Spinal cord (tissue), 9 donors: ENCODE measurements at regions not wholly inside any gene's neighbourhood (a gene's known extent, or its start where the extent isn't known, plus 50 kb on each side); places are given as distances from the start of the nearest gene placed in this dataset.
"Not testable (repeated sequence)": the region's sequence is repeated elsewhere in the genome, so short reads cannot be mapped to it uniquely, and the experiment has no call there.

Experiments used
- DNase-seq, 6 donors: peaks; one replicate each; pipeline versions ENCODE4 v3.0.0 to v3.0.0-alpha.2; 2013 to 2015; ENCODE audit warnings: low spot score in 6 of 6, low read depth in 4 of 6
- H3K27ac ChIP-seq: one replicate; pipeline ENCODE4 v1.5.1; 2013; ENCODE audit warnings: low read depth, low read length, control low read depth
- H3K27me3 ChIP-seq: one replicate; pipeline ENCODE4 v1.6.1; 2013; ENCODE audit warnings: low read length; ENCODE audit not compliant: control insufficient read depth, insufficient read depth
- H3K36me3 ChIP-seq: one replicate; pipeline ENCODE4 v1.6.1; 2013; ENCODE audit warnings: low read length; ENCODE audit not compliant: control insufficient read depth, insufficient read depth
- H3K4me1 ChIP-seq: one replicate; pipeline ENCODE4 v1.6.1; 2013; ENCODE audit warnings: low read length; ENCODE audit not compliant: control insufficient read depth, insufficient read depth
- H3K4me3 ChIP-seq: one replicate; pipeline ENCODE4 v1.5.1; 2013; ENCODE audit warnings: low read depth, low read length, control low read depth
- H3K9me3 ChIP-seq: one replicate; pipeline ENCODE4 v1.6.1; 2013; ENCODE audit warnings: low read length; ENCODE audit not compliant: control insufficient read depth, insufficient read depth
- WGBS: methylation state at CpG from one replicate; pipeline ENCODE4 v1.1.5; 2013; ENCODE audit warnings: missing lambda C conversion rate; ENCODE audit not compliant: insufficient coverage; 5-methylcytosine and 5-hydroxymethylcytosine counted together
- donor health status: healthy.

DNA sequence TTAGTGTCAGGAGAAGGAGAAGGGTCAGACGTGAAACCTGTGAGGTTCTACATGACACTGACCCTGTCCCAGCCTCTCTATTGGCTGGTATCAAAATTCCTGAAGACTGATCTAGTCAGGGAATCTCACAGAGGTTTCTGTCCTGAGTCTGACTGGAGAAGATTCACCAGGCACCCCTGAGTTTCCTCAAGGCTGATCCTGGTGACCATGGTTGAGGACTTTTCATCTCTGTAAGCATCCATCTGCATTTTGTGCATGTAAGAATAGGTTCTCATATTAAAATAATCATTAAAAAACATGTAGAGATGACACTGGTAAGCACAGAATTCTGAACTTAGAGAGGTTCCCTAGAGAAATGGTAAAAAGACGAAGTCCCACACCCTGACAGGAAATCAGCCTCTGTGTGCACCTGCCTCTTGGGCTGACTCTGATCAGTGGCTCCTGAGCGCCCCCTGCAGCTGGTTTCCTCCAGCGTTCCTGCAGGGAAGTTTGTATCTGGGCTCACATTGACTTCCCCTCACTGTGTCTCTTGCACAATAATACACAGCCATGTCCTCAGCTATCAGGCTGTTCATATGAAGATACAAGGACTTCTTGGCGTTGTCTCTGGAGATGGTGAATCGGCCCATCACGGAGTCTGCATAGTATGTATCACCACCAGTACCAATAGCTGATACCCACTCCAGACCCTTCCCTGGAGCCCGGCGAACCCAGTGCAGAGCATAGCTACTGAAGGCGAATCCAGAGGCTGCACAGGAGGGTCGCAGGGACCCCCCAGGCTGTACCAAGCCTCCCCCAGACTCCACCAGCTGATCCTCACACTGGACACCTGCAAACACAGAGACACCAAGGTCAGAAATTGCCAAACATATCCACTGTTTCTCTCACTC lies 991.9 kb downstream of the TMEM121 start:
- Histone ChIP-seq H3K4me3 (no peak overlapping the region), H3K4me1 (no peaks in the 10 kb centered on the region), H3K9me3 (peaks cover 1% of the 10 kb centered on the region), H3K27ac (no peak overlapping the region), H3K36me3 (no peaks in the 10 kb centered on the region), H3K27me3 (no peaks in the 10 kb centered on the region)
- 50% methylated on average over 11 of the region's 11 CpGs for WGBS
- no peak for DNase-seq

DNA sequence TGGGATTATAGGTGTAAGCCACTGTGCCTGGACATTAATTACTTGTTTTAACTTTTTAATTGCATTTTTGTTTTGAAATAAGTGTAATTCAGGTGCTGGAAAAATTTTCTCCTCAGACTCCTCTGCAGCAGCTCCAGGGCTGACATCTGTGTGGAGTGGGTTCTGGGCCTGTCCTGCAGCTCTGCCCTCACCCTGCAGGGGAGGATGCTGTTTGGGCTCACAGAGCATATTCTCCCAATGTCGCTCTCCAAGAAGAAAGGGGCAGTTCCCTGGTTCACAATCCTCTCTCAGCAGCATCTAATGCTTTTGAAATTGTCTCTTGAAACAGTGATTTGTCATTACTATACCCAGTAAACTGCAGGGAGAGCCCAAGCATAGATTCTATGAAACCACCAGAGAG lies 995.7 kb downstream of the TMEM121 start:
- H3K27ac ChIP-seq, DNase-seq, H3K4me1 ChIP-seq, H3K4me3 ChIP-seq, H3K9me3 ChIP-seq, H3K27me3 ChIP-seq, H3K36me3 ChIP-seq: not testable (repeated sequence)
- WGBS = 40% methylated on average over 1 of the region's 1 CpG

DNA sequence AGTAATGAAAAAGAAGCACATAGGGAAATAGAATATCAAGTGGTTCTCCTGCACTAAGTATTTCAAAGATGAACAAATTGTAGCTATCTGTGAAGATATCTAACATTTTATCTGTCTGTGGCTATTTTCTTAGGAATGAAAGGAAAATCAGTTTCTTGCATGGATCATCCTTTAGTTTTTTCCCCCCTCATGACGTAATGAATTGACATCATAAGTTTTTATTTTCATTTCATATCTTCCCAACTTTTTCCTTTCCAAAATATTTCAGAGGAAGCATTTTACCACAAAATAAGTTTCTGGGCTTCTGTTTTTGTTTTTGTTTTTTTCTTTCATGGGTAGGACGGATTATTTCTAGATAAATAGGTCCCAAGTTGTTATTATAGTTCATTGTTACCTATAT lies 996.6 kb downstream of the TMEM121 start:
- peaks cover 5% of the 10 kb centered on the region for H3K9me3 ChIP-seq
- no peaks in the 10 kb centered on the region for H3K27me3 ChIP-seq

DNA sequence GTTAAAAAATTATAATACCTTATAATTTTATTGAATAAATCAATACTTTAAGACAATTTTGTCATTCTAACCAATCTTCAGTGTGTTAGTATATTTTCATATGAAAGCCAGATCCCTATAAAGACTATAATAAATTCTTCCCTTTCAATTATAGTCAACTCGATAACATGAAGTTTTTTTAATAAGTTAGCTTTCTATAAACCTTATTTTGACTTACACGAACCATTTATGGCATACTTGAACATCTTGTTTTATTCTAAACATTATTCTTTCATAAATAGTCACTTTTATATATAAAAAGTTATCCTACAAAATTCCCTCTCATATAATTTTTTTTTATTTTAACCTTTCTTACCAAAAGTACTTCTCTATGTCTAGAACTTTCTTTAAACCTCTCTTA lies 1002.3 kb downstream of the TMEM121 start:
- H3K27me3 ChIP-seq = no peaks in the 10 kb centered on the region
- H3K4me3 ChIP-seq = no peak overlapping the region
- peaks cover 7% of the 10 kb centered on the region for H3K9me3 ChIP-seq
- no peak for DNase-seq
- no peaks in the 10 kb centered on the region for H3K4me1 ChIP-seq
- WGBS = no CpG with 5 or more reads among the region's 2 CpGs
- H3K36me3 ChIP-seq = no peaks in the 10 kb centered on the region
- no peak overlapping the region for H3K27ac ChIP-seq

More for the DNA sequence above, 996.6 kb downstream of the TMEM121 start:
- H3K4me1 ChIP-seq = no peaks in the 10 kb centered on the region
- H3K27ac ChIP-seq = no peak overlapping the region
- no peak overlapping the region for H3K4me3 ChIP-seq
- no peak for DNase-seq
- H3K36me3 ChIP-seq = no peaks in the 10 kb centered on the region
- WGBS = no CpG with 5 or more reads among the region's 2 CpGs

DNA sequence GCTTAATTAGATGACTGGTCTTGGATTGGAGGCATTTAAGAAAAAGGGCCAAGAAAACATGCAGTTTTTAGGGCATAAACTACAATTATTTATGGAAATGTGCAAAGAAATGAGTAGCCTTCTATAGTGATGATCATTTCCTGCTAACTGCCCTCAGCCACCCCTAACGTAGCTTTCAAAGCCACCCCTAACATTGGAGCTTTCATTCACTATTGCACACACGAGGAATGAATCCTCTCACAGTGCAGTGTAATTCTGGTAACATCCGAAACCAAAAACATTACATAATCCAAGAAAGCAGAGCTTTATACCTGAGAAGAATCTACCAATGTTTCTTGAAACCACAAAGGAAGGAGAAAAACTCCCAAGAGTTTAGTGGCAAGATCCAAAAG lies 1003.6 kb downstream of the TMEM121 start:
- 71% methylated on average over 2 of the region's 3 CpGs for WGBS
- H3K4me1 ChIP-seq = no peaks in the 10 kb centered on the region
- H3K4me3 ChIP-seq = no peak overlapping the region
- no peaks in the 10 kb centered on the region for H3K27me3 ChIP-seq
- no peaks in the 10 kb centered on the region for H3K36me3 ChIP-seq
- H3K27ac ChIP-seq = no peak overlapping the region
- H3K9me3 ChIP-seq = peaks cover 3% of the 10 kb centered on the region
- DNase-seq = no peak

DNA sequence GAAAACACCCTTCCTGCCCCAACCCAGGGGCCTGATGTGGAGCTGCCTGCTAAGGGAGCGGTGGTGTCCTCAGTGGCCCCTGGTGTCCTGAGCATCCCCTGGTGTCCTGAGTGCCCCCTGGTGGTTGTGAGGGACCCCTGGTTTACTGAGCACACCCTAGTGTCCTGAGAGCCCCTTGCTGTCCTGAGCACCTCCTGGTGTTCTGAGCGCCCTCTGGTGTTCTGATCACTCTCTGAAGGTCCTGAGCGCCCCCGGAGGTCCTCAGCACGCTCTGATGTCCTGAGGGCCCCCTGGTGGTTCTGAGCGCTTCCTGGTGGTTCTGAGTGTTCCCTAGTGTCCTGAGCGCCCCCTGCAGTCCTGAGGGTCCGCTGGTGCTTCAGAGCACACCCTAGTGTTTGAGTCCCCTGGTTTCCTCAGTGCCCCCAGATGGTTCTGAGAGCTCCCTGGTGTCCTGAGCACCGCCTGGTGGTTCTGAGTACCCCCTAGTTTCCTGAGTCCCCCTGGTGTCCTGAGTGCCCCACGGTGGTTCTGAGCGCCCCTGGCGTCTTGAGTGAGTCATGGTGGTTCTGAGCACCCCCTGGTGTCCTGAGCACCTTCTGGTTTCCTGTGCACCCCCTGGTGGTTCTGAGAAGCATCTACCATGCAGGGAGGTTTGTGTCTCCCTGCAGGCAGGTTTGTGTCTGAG lies 1004.2 kb downstream of the TMEM121 start:
- Histone ChIP-seq H3K4me1 (no peaks in the 10 kb centered on the region), H3K36me3 (no peaks in the 10 kb centered on the region), H3K27me3 (no peaks in the 10 kb centered on the region), H3K4me3 (no peak overlapping the region), H3K9me3 (peaks cover 5% of the 10 kb centered on the region), H3K27ac (no peak overlapping the region)
- WGBS = 69% methylated on average over 12 of the region's 12 CpGs
- DNase-seq = no peak

DNA sequence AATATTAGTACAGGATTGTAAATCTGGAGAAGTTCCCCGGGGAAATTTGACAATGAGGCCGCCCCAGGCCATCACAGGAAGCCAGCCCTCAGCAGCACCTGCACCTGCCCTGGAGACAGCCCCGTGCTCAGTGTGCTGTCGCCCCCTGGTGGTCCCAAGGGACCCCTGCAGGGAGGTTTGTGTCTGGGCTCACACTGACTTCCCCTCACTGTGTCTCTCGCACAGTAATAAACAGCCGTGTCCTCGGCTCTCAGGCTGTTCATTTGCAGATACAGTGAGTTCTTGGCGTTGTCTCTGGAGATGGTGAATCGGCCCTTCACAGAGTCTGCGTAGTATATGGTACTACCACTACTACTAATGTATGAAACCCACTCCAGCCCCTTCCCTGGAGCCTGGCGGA lies 1011.2 kb downstream of the TMEM121 start:
- not testable (repeated sequence) for H3K27me3 ChIP-seq, DNase-seq, H3K36me3 ChIP-seq, H3K4me3 ChIP-seq, H3K27ac ChIP-seq, H3K9me3 ChIP-seq, H3K4me1 ChIP-seq
- 63% methylated on average over 1 of the region's 11 CpGs for WGBS

DNA sequence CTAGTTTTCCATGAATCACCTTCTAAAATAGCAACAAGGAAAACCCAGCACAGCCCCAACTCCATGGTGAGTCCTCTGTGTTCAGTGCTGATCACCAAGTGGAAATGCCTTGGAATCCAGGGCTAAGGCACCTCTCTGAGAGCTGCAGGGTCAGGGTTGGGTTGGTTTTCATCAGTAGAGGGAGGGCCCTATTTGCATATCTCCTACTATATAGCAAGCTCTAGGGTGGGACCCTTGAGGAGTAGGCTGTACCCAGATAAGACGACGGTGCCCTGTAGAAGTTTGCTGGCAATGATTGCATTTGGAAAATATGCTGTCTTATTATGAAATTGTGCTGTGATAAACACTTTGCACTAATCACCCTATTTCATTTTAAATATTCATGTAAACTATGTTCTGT lies 1011.8 kb downstream of the TMEM121 start:
- no peaks in the 10 kb centered on the region for H3K4me1 ChIP-seq
- no peaks in the 10 kb centered on the region for H3K27me3 ChIP-seq
- H3K4me3 ChIP-seq = no peak overlapping the region
- H3K36me3 ChIP-seq = no peaks in the 10 kb centered on the region
- H3K27ac ChIP-seq = no peak overlapping the region
- WGBS = no CpG with 5 or more reads among the region's 2 CpGs
- H3K9me3 ChIP-seq = peaks cover 4% of the 10 kb centered on the region
- DNase-seq = no peak

DNA sequence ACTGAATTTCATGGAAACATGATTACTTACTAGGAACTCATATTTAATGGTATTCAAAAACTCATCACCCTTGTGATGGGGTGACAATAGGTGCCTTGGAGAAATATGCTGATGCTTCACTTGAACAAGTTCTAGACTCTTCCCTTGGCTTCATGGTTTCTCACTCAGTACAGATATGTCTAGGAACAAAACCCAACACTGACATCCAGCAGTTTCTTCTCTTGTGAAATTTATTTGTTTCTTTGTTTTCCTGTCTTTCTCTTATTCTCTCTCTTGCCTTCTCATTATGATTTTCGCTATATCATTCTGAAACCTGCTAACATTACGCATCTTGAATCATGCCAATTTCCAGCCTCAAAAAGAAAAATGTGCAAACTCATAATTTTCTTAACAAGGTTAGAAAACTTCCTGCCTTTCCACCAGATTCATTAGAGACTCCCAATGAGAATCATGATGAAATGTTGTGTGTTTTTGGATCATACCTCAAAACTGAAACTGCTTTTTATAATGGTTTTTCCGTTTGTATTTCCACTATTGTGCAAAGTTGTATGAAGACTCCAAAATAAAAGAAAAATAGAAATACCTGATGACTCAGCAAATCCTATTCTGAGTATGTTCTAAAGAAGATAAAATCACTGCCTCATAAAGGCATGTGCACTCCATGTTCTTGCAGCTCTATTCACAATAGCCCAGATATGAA lies 1021.5 kb downstream of the TMEM121 start:
- Histone ChIP-seq H3K36me3 (no peaks in the 10 kb centered on the region), H3K9me3 (peaks cover 4% of the 10 kb centered on the region), H3K4me3 (no peak overlapping the region), H3K4me1 (no peaks in the 10 kb centered on the region), H3K27me3 (no peaks in the 10 kb centered on the region), H3K27ac (no peak overlapping the region)
- no peak for DNase-seq
- 60% methylated on average over 2 of the region's 3 CpGs for WGBS
